Vagina (tissue), 2 donors: ENCODE measurements at regions not wholly inside any gene's neighbourhood (a gene's known extent, or its start where the extent isn't known, plus 50 kb on each side); places are given as distances from the start of the nearest gene placed in this dataset.

Experiments
- POLR2A ChIP-seq, 2 donors: fragments of 450-650 bp; IDR thresholded peaks; one replicate each; pipeline ENCODE4 v1.6.1; 2017; ENCODE audit warnings: antibody characterized with exemption in 2 of 2, mild to moderate bottlenecking in 2 of 2, moderate library complexity in 2 of 2
- TF ChIP-seq, protein P1 (sequence below), 3 experiments: fragments of 450-650 bp in 2 of 3; fragments of 200-600 bp in 1 of 3; sonication (generic) in 1 of 3; IDR thresholded peaks; one replicate each; pipeline ENCODE4 v1.5.1; 2017 to 2019; ENCODE audit warnings: antibody characterized with exemption in 3 of 3, mild to moderate bottlenecking in 2 of 3, moderate library complexity in 2 of 3

DNA sequence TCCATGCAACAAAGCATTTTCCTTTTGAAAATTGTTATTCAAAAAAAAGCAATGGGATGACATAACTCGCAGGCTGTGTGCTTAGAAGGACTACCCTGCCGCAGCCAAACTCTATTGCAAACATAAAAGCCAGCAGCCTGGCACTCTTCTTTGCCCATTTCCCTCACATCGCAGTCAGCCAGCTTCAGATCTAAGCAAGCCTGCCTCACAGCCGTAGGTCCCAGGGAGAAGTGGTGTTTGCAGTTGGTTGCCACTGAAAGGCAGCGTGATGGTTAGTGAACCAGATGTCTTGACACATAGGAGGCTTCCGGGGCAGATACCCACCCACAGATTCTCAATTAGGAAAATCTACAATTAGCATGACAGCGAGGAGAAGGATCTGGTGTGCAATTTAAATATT is 655.2 kb downstream of the RNF144A start:
- TF ChIP-seq, protein P1, sequence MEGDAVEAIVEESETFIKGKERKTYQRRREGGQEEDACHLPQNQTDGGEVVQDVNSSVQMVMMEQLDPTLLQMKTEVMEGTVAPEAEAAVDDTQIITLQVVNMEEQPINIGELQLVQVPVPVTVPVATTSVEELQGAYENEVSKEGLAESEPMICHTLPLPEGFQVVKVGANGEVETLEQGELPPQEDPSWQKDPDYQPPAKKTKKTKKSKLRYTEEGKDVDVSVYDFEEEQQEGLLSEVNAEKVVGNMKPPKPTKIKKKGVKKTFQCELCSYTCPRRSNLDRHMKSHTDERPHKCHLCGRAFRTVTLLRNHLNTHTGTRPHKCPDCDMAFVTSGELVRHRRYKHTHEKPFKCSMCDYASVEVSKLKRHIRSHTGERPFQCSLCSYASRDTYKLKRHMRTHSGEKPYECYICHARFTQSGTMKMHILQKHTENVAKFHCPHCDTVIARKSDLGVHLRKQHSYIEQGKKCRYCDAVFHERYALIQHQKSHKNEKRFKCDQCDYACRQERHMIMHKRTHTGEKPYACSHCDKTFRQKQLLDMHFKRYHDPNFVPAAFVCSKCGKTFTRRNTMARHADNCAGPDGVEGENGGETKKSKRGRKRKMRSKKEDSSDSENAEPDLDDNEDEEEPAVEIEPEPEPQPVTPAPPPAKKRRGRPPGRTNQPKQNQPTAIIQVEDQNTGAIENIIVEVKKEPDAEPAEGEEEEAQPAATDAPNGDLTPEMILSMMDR (IDR thresholded peaks at IDR 0.05) = no peak
- no peak for TF ChIP-seq POLR2A (IDR thresholded peaks at IDR 0.05)
